Left colon (tissue), 2 donors: ENCODE measurements at regions not wholly inside any gene's neighbourhood (a gene's known extent, or its start where the extent isn't known, plus 50 kb on each side); places are given as distances from the start of the nearest gene placed in this dataset.
"Not testable (repeated sequence)": the region's sequence is repeated elsewhere in the genome, so short reads cannot be mapped to it uniquely, and the experiment has no call there.

Source experiments
- ATAC-seq: fragments of 200-7000 bp; cut with Tn5 transposase; one replicate; pipeline ENCODE4 v1.9.1; 2020; ENCODE audit warnings: mild to moderate bottlenecking, moderate library complexity
- DNase-seq, 2 donors: peaks; one replicate each; pipeline ENCODE4 v3.0.0-alpha.2; 2020
- intact Hi-C, 2 donors: fragments of 100-400 bp; cut with DNase I in 1 of 2; cut with micrococcal nuclease in 1 of 2; formaldehyde crosslinking; loops; one replicate each; pipeline versions ENCODE4 v1.11.2 to v1.14.0; 2022; cut with DNase I, micrococcal nuclease
- donor health status: DM: no; HTN: no; CAD: no.
- donor health status: DM: yes; HTN: yes; CAD: no.

DNA sequence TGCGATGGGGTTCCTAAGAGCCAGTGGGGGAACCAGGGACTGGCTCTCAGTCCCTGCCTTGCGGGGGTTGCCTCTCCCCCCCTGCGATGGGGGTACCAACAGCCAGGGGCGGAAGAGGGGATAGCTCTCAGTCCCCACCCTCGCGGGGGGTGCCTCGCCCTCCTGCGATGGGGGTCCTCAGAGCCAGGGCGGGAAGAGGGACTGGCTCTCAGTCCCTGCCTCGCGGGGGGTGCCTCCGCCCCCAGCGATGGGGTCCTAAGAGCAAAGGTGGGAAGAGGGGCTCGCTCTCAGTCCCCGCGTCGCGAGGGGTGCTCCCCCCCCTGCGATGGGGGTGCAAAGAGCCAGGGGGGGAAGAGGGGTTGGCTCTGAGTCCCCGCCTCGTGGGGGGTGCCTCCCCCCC is 162.0 kb downstream of the ATP6V0E2 start:
- intact Hi-C loops, ATAC-seq, DNase-seq: not testable (repeated sequence)

DNA sequence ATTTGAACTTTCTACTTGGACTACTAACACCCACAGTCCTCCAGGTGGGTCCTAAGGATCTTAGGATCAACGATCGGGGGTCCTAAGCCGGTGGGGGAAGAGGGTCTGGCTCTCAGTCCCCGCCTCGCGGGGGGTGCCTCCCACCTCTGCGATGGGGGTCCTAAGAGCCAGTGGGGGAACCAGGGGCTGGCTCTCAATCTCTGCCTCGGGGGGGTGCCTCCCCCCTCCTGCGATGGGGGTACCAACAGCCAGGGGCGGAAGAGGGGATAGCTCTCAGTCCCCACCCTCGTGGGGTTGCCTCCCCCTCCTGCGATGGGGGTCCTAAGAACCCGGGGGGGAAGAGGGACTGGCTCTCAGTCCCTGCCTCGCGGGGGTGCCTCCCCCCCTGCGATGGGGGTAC is 165.3 kb downstream of the ATP6V0E2 start:
- ATAC-seq, intact Hi-C loops, DNase-seq: not testable (repeated sequence)

- ATAC-seq, intact Hi-C loops, DNase-seq: not testable (repeated sequence)
These were observed 168.5 kb downstream of the ATP6V0E2 start for GRCh38 chr7:150042281-150042680.

DNA sequence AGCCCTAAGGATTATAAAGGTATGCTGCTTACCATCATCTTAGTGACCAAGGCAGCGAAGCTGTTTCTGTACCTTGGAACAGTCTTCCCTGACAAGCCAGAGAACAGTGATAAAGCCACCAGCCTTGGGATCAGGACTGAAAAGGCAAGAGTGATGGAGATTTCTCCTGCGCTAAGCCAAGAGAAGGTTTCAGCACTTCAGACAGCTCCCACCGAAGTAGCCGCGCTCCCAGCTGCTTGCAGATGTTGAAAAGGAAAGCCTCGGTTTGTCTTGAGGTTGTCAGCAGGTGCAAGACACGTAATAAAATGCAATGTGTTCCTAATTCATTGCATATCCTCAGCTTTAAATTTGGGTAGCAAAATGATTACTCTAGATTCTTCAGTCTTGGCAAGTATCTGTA is 171.0 kb downstream of the ATP6V0E2 start:
- DNase-seq (peak in 1 of 2 donors; percentile 24), ATAC-seq (peak; percentile 52)
- intact Hi-C loops, result not testable (repeated sequence)

DNA sequence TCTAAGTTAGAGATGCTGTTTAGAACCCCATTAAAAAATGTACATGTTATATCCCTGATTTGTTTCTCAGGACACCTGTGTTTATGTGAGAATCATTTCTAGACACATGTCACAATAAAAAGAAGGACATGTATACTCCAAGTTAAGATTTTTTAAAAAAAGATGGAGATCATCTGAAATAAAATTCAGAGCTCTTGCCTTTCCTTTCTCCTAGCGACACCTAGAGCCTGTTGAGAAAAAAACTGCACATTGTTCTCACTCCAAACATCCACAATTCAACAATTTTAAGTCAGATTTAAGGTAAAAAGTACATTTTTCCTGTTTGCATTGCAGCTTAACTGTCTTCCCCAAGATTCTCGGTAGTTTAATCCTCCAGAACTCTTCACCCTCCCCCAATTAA is 171.8 kb downstream of the ATP6V0E2 start:
- intact Hi-C loops, ATAC-seq, DNase-seq: not testable (repeated sequence)

DNA sequence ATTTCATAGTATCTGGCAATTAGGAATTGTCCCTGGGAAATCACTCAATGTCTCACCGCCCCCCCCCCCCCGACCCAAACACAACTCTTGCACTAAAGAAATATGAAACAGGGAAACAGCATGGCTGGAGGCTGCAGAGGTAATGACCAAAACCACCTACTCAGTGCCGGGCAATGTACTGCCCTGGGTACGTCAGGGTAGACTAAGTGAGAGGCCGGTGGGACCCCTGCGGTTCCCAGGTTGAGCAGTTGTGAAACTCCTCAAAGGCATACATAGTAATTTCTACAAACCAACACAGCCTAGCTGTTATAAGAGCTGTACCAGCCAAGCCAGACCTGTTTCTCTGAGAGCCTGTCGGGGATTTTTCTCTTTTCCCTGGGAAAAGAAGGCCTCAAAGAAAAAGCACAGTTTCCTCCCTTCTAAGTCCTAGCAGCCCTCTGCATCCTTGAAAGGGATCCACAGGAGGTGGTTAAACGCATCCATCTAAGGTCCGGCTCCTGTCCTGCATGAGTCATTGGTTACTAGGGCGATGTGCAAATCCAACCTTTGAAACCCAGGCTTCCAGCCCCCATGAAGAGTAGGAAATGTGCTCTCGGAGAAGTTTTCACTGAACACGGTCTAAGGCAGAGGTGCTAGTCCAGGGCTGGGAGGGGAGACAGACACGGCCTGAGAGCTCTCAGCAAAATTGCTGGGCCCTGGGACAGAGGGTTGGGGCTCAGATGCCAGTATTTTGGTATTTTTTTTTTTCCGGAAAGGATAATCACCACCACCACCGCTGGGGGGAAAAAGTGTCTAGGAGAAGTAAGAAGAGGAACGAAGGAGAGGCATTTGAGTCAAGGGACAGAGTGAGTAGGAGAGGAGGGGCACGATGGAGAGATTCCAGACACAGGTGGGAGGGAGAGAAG is 172.8 kb downstream of the ATP6V0E2 start:
- DNase-seq, intact Hi-C loops, ATAC-seq: not testable (repeated sequence)

DNA sequence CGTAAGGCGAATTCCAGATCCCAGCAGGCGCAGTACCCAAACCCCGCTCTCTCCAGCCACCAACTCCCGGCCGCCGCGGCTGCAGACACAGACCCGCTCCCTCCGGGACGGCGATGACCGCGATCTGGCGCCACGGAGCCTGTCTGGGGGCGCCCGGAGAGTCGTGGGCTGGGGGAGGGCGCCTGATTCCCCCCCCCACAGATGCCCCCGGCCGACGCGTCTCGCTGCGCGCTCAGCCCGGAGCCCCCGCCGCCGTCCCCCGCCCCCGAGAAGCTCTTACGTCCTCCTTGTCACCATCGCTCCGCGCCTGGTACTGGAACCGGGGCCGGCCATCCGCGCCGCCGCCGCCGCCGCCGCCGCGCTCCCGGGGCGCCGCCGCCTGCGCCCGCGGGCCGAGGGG is 173.6 kb downstream of the ATP6V0E2 start:
- ATAC-seq, intact Hi-C loops: not testable (repeated sequence)
- peak in 1 of 2 donors; percentile 18 for DNase-seq

DNA sequence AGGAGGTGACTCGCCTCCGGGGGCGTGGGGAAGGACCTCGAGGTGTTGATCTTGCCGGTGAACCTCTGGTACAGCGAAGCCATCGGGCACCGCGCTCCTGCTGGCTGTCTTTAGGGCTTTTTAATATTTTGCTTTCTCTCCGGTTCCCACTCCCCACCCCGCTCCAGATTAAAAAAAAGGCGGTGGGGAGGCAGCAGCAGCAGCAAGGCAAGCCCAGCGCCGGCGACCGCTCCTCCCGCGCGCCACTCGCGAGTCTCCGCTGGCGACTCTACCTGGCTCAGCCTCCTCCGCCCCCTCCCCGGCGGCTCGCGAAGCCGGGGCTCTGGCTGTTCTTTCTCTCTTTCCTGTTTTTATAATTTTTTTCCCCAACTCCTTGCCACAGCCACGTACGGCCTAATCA is 174.0 kb downstream of the ATP6V0E2 start:
- DNase-seq, result peak in 1 of 2 donors; percentile 6
- ATAC-seq, intact Hi-C loops: not testable (repeated sequence)

- intact Hi-C loops, result not testable (repeated sequence)
These were observed 174.7 kb downstream of the ATP6V0E2 start for GRCh38 chr7:150048244-150049011.

DNA sequence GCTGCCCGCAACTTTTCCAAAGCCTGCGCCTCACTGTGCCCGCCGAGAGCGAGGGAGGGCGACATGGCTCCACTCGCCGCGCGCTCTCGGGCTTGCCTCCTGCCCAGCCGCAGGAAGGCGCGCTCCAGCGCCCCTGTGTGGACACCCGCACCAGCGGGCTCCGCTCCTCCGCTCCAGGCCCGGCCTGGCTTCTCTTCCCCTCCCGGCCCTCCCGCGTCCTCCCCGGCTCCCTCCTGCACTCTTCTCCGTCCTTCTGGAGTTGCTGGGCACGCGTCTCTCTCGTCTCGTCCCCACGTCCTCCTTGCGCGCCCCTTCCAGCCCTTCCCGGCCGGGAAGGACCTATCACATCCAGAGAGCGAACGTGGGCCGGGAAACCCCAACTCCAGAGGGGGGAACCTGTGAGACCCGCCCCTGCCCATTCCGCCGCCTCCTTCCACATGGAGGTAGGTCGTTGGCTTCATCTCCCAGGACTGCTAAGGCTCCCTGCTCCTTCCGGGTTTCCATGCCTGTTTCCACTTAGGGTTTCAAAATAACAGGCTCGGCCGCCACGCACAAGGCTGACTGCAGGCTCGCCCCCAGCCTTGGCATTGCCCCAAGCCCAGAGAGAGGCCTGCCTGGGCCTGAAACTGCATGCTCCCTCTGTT is 175.4 kb downstream of the ATP6V0E2 start:
- DNase-seq (peak in 1 of 2 donors; percentile 14), ATAC-seq (peak; percentile 89)
- intact Hi-C loops, result not testable (repeated sequence)

More at GRCh38 chr7:150048244-150049011, 174.7 kb downstream of the ATP6V0E2 start:
- peak; percentile 19 for ATAC-seq
- not testable (repeated sequence) for DNase-seq

DNA sequence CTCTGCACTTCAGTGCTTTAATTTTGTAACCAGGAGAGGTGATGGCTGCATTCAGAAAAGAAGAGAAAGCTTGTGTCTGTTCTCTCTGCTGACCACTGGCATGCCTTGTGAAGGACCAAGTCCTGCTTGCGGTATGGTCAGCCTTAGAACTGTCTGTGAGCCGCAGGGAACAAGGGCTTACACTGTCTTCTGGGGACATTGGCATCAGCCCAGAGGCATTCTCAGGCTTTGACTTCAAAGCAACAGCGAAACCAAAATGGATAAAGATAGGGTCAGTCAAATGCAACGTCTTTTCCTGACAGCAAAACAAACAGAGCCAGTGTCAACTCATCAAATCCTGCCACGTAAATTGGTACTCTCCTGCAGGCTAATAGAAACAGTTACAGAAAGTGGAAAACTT is 179.6 kb downstream of the ATP6V0E2 start:
- intact Hi-C loops, ATAC-seq, DNase-seq: not testable (repeated sequence)

- ATAC-seq, DNase-seq, intact Hi-C loops: not testable (repeated sequence)
These were observed 180.5 kb downstream of the ATP6V0E2 start for GRCh38 chr7:150054242-150054641.

DNA sequence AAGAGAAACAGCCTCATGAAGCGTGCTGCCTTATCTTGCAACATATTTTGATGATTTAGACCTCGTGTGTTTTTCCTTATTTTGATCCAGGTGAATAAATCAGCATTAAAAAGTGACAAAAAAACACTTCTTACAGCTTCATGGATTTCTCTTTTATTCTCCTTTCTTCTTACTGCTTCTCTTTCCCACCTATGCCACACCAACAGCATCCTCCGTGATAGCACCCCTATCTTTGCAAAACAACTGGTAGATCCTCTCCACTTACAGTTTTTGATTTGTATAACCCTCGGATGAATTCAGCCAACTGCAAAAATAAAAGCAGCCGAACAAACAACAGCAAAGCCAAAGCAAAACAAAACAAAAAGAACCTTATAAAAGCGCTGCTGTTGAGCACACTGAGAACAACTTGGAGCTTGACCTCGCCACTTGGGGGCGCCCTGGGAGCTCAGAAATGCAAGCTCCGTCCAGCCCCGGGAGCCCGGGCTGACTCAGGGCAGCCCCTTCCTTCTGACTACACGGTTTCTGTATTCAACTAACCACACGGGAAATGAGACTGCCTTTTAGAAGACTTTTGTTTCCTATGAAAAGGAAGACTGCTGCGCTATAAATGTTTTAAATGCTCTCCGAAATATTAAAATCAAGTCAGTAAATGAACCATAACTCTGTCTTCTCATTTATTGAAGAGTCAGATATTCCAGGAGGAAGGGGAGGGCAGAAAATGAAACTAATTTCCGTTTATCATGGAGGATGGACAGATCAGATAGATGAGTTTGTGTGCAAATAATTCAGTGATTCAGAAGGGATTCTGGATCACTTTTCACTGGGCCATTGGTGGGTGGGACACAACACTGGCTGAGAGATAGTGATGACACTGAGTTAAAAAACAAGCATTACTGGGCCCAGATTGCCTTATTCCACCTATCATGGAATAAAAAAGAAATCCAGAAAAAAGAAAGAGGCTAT is 186.8 kb downstream of the ATP6V0E2 start:
- ATAC-seq (peak; percentile 92), DNase-seq (peak; percentile 46 to 90)
- intact Hi-C loops, result not testable (repeated sequence)

DNA sequence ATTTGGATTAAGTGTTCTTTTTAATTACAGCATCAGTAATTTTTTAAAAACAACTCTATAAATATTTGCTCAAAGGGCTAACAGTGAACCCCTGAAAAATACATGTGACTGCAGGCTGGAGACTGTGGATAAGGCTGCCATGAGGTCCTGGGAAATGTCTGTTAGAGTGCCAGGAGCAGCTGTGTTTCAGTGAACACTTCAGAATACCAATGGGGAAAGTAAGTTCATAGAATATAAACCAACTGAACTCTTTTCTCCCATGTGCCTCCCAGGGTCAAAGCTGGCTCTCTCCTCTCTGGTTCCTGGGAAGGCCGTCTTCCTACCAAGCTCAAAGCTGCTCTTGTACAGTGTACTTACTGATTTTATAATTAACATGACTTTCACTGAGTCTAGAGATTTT is 189.4 kb downstream of the ATP6V0E2 start:
- intact Hi-C loops, DNase-seq, ATAC-seq: not testable (repeated sequence)

GRCh38 chr7:150069555-150070313 is 196.0 kb downstream of the ATP6V0E2 start:
- ATAC-seq, DNase-seq, intact Hi-C loops: not testable (repeated sequence)

DNA sequence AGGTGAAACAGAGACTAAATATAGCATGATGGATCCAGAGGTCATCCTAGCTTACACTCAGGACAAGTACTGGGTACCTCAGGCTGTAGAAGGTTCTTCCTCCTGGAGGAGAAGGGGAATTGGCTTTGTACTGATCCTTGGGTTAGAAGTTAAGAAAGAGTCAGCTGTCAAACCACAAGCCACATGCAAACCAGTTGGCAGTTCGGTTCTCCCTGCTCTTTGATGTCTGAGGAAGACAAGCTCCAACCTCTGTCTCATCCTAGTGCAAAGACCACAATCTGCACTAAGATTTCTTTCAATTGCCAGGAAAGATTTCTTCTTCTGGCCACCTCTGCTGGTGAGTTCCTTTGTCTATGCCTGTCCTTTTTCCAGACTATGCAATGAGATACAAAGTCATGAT is 203.8 kb downstream of the ATP6V0E2 start:
- DNase-seq, ATAC-seq, intact Hi-C loops: not testable (repeated sequence)

GRCh38 chr7:150081865-150082264 is 208.1 kb downstream of the ATP6V0E2 start:
- intact Hi-C loops, DNase-seq, ATAC-seq: not testable (repeated sequence)
